K562 (cell line): ENCODE measurements at regions not wholly inside any gene's neighbourhood (a gene's known extent, or its start where the extent isn't known, plus 50 kb on each side); places are given as distances from the start of the nearest gene placed in this dataset.

Experiments
- ATAC-seq: fragments of 200-7000 bp; cut with Tn5 transposase; 3 replicates; pipeline ENCODE4 v1.9.1; 2020; ENCODE audit warnings: moderate library complexity
- BruUV-seq: library from RNA; stranded (reverse); fragments of 400-500 nt; replicated peaks from 2 replicates; lab custom pipeline; 2021; lab: Mats Ljungman, UMichigan
- CTCF ChIA-PET: fragments of 300-600 bp; formaldehyde crosslinking; extraction: SDS; loops from one replicate; lab custom pipeline; 2021; ENCODE audit warnings: low intra/inter-chr PET ratio; lab: Yijun Ruan, JAX
- POLR2A ChIA-PET: fragments of 300-600, 350-650 bp; sonication (Branson Sonifier 250); formaldehyde crosslinking; extraction: SDS; loops from one replicate; lab custom pipeline; 2021; ENCODE audit warnings: antibody characterized with exemption, inconsistent platforms; lab: Yijun Ruan, JAX
- DNase-seq, 4 experiments: peaks; one replicate each; pipeline versions ENCODE4 v3.0.0 to v3.0.0-alpha.2; 2011 to 2018; ENCODE audit warnings: low spot score in 3 of 4, mixed read lengths in 3 of 4; ENCODE audit errors: extremely low read depth in 1 of 4
- FAIRE-seq: peaks from 2 replicates; lab custom pipeline; 2011; peaks lifted over from hg19 to GRCh38; lab: Jason Lieb, UNC
- H2AFZ ChIP-seq: 2 replicates; pipeline ENCODE4 v1.6.0; 2011; ENCODE audit warnings: low read depth, low read length, control low read depth, inconsistent platforms
- H3K27ac ChIP-seq: fragments of 200-600 bp; 3 replicates; pipeline ENCODE4 v1.8.0; 2011; ENCODE audit warnings: low read depth, mild to moderate bottlenecking, control low read depth, inconsistent platforms, low read length, moderate library complexity, mixed read lengths; ENCODE audit errors: extremely low read depth
- H3K27me3 ChIP-seq, 2 experiments: fragments of 300-600 bp in 1 of 2; 2 replicates in 1 of 2; 3 replicates in 1 of 2; pipeline versions ENCODE4 v1.6.0 to v1.8.0; 2011; ENCODE audit warnings: inconsistent platforms in 2 of 2, low read length in 2 of 2, mild to moderate bottlenecking in 1 of 2, mixed read lengths in 1 of 2, moderate library complexity in 1 of 2; ENCODE audit not compliant: control insufficient read depth in 2 of 2, insufficient read depth in 2 of 2
- H3K36me3 ChIP-seq: fragments of 300-600 bp; 3 replicates; pipeline ENCODE4 v1.8.0; 2011; ENCODE audit warnings: mild to moderate bottlenecking, low read length, inconsistent platforms; ENCODE audit not compliant: control insufficient read depth, insufficient read depth
- H3K4me1 ChIP-seq, 2 experiments: fragments of 200-600 bp in 1 of 2; replicated peaks in 1 of 2; 2 replicates in 1 of 2; 3 replicates in 1 of 2; pipeline versions ENCODE4 v1.5.1 to v1.8.0; 2011; ENCODE audit warnings: inconsistent platforms in 2 of 2, low read length in 2 of 2, mild to moderate bottlenecking in 1 of 2, mixed read lengths in 1 of 2, moderate library complexity in 1 of 2; ENCODE audit not compliant: control insufficient read depth in 2 of 2, insufficient read depth in 2 of 2
- H3K4me2 ChIP-seq: 2 replicates; pipeline ENCODE4 v1.6.1; 2011; ENCODE audit warnings: low read length, control low read depth, inconsistent platforms, mixed read lengths; ENCODE audit not compliant: insufficient read depth
- H3K4me3 ChIP-seq: fragments of 200-600 bp; sonication (generic), shearing (Covaris generic); 2 replicates; pipeline ENCODE4 v1.5.1; 2016; ENCODE audit warnings: control low read depth, inconsistent platforms
- H3K79me2 ChIP-seq: fragments of 200-600 bp; 3 replicates; pipeline ENCODE4 v1.8.0; 2011; ENCODE audit warnings: low read length, inconsistent platforms; ENCODE audit not compliant: control insufficient read depth, insufficient read depth
- H3K9ac ChIP-seq, 2 experiments: 2 replicates each; pipeline versions ENCODE4 v1.6.0 to v1.6.1; 2011; ENCODE audit warnings: low read depth in 2 of 2, low read length in 2 of 2, control low read depth in 1 of 2, inconsistent platforms in 1 of 2, mild to moderate bottlenecking in 1 of 2, mixed read lengths in 1 of 2; ENCODE audit not compliant: insufficient read depth in 1 of 2
- H3K9me1 ChIP-seq: one replicate; pipeline ENCODE4 v1.6.0; 2011; ENCODE audit warnings: inconsistent platforms, mild to moderate bottlenecking, low read length, moderate library complexity; ENCODE audit not compliant: control insufficient read depth, insufficient read depth
- H3K9me3 ChIP-seq: replicated peaks from 2 replicates; pipeline ENCODE4 v1.5.1; 2011; ENCODE audit warnings: low read depth, low read length, inconsistent platforms; ENCODE audit not compliant: control insufficient read depth, insufficient read depth
- H4K20me1 ChIP-seq: replicated peaks from 2 replicates; pipeline ENCODE4 v1.6.1; 2011; ENCODE audit warnings: low read length, inconsistent platforms, mixed read lengths; ENCODE audit not compliant: control insufficient read depth, insufficient read depth
- C11orf30 ChIP-seq: fragments of 450-650 bp; IDR thresholded peaks from 2 replicates; pipeline ENCODE4 v1.6.1; 2016; ENCODE audit warnings: low read depth, mild to moderate bottlenecking
- GABPB2 ChIP-seq: fragments of 250-450 bp; sonication (Bioruptor Pico); conservative IDR thresholded peaks from 2 replicates; pipeline ENCODE4 v1.5.1; 2021; ENCODE audit warnings: mild to moderate bottlenecking
- MAFF ChIP-seq: IDR thresholded peaks from 2 replicates; pipeline ENCODE4 v1.6.1; 2012; ENCODE audit warnings: low read length, improper control_type of control experiment
- POLR2B ChIP-seq: fragments of 450-650 bp; IDR thresholded peaks from 2 replicates; pipeline ENCODE4 v1.6.1; 2018; ENCODE audit warnings: low read depth; ENCODE audit not compliant: partially characterized antibody
- RHOXF2B ChIP-seq: fragments of 250-450 bp; sonication (Bioruptor Pico); conservative IDR thresholded peaks from 2 replicates; pipeline ENCODE4 v1.5.1; 2021
- ZC3H4 ChIP-seq: sonication (generic); formaldehyde crosslinking; IDR thresholded peaks from 2 replicates; pipeline ENCODE4 v1.9.0; 2021; ENCODE audit warnings: missing genetic modification reagents, borderline replicate concordance
- ZNF316 ChIP-seq: fragments of 450-650 bp; IDR thresholded peaks from 2 replicates; pipeline ENCODE4 v1.6.1; 2016
- WGBS: fragments of 100-300 bp; shearing (Covaris generic); methylation state at CpG from one replicate; pipeline ENCODE4 v1.1.6; 2016; ENCODE audit warnings: low coverage, mixed read lengths; ENCODE audit not compliant: insufficient coverage; ENCODE audit errors: missing lambda C conversion rate; 5-methylcytosine and 5-hydroxymethylcytosine counted together
- in situ Hi-C: fragments of 300-500 bp; cut with MboI; formaldehyde crosslinking; loops from 4 replicates; pipeline ENCODE4 v1.15.0; 2018; ENCODE audit warnings: inconsistent platforms, mixed read lengths
- intact Hi-C: fragments of 100-400 bp; cut with micrococcal nuclease; formaldehyde crosslinking; loops from 2 replicates; pipeline ENCODE4 v1.14.2; 2022
- TF ChIP-seq, protein P1 (sequence below), 2 experiments: fragments of 450-650 bp in 1 of 2; sonication (generic) in 1 of 2; formaldehyde crosslinking in 1 of 2; IDR thresholded peaks; 2 replicates each; pipeline versions ENCODE4 v1.7.1 to v1.9.0; 2016 to 2022; ENCODE audit warnings: inconsistent platforms in 1 of 2, mild to moderate bottlenecking in 1 of 2, missing genetic modification reagents in 1 of 2
- TF ChIP-seq, protein P2 (sequence below): fragments of 250-450 bp; sonication (Bioruptor Pico); IDR thresholded peaks from 2 replicates; pipeline ENCODE4 v1.5.0; 2021; ENCODE audit warnings: mild to moderate bottlenecking, moderate library complexity

- H3K79me2 ChIP-seq, result no peaks in the 10 kb centered on the region
- no peak for DNase-seq
- no TSS peak for BruUV-seq
- H3K9me1 ChIP-seq, result no peaks in the 10 kb centered on the region
- no peak overlapping the region for H3K4me2 ChIP-seq
- WGBS, result 0% methylated on average over 2 of the region's 2 CpGs
- ATAC-seq, result no peak
- H2AFZ ChIP-seq, result no peak overlapping the region
- no peaks in the 10 kb centered on the region for H4K20me1 ChIP-seq
- FAIRE-seq, result no peak
- H3K4me3 ChIP-seq, result no peak overlapping the region
- ChIA-PET CTCF (no interaction called here), POLR2A (interaction anchor here (1.2 kb wide), 2 partner anchors 17 to 20 kb away, joined by 3 read pairs; no protein-coding TSS in a partner anchor)
- no peaks in the 10 kb centered on the region for H3K36me3 ChIP-seq
- H3K9me3 ChIP-seq, result no peaks in the 10 kb centered on the region
- H3K4me1 ChIP-seq, result no peaks in the 10 kb centered on the region
- intact Hi-C loops (no loop called here), in situ Hi-C loops (no loop called here)
- peaks cover 0 to 4% of the 10 kb centered on the region in 2 experiments; a peak in 1 of 5 replicates for H3K27me3 ChIP-seq
- H3K9ac ChIP-seq, result no peak overlapping the region
- no peak overlapping the region for H3K27ac ChIP-seq
- TF ChIP-seq ZNF316 (peak; percentile 77; the same call in 1 of the 2 replicates), ZC3H4 (no peak), GABPB2 (CRISPR knock-in tag) (no peak), POLR2B (no peak), MAFF (peak; percentile 9; the same call in 1 of the 2 replicates), C11orf30 (peak; percentile 36; the same call in 1 of the 2 replicates), RHOXF2B (CRISPR knock-in tag) (no peak)
- TF ChIP-seq, protein P1, sequence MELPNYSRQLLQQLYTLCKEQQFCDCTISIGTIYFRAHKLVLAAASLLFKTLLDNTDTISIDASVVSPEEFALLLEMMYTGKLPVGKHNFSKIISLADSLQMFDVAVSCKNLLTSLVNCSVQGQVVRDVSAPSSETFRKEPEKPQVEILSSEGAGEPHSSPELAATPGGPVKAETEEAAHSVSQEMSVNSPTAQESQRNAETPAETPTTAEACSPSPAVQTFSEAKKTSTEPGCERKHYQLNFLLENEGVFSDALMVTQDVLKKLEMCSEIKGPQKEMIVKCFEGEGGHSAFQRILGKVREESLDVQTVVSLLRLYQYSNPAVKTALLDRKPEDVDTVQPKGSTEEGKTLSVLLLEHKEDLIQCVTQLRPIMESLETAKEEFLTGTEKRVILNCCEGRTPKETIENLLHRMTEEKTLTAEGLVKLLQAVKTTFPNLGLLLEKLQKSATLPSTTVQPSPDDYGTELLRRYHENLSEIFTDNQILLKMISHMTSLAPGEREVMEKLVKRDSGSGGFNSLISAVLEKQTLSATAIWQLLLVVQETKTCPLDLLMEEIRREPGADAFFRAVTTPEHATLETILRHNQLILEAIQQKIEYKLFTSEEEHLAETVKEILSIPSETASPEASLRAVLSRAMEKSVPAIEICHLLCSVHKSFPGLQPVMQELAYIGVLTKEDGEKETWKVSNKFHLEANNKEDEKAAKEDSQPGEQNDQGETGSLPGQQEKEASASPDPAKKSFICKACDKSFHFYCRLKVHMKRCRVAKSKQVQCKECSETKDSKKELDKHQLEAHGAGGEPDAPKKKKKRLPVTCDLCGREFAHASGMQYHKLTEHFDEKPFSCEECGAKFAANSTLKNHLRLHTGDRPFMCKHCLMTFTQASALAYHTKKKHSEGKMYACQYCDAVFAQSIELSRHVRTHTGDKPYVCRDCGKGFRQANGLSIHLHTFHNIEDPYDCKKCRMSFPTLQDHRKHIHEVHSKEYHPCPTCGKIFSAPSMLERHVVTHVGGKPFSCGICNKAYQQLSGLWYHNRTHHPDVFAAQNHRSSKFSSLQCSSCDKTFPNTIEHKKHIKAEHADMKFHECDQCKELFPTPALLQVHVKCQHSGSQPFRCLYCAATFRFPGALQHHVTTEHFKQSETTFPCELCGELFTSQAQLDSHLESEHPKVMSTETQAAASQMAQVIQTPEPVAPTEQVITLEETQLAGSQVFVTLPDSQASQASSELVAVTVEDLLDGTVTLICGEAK (IDR thresholded peaks at IDR 0.05), result no peak
- TF ChIP-seq, protein P1 (CRISPR knock-in tag; IDR thresholded peaks at IDR 0.05), result no peak
- TF ChIP-seq, protein P2, sequence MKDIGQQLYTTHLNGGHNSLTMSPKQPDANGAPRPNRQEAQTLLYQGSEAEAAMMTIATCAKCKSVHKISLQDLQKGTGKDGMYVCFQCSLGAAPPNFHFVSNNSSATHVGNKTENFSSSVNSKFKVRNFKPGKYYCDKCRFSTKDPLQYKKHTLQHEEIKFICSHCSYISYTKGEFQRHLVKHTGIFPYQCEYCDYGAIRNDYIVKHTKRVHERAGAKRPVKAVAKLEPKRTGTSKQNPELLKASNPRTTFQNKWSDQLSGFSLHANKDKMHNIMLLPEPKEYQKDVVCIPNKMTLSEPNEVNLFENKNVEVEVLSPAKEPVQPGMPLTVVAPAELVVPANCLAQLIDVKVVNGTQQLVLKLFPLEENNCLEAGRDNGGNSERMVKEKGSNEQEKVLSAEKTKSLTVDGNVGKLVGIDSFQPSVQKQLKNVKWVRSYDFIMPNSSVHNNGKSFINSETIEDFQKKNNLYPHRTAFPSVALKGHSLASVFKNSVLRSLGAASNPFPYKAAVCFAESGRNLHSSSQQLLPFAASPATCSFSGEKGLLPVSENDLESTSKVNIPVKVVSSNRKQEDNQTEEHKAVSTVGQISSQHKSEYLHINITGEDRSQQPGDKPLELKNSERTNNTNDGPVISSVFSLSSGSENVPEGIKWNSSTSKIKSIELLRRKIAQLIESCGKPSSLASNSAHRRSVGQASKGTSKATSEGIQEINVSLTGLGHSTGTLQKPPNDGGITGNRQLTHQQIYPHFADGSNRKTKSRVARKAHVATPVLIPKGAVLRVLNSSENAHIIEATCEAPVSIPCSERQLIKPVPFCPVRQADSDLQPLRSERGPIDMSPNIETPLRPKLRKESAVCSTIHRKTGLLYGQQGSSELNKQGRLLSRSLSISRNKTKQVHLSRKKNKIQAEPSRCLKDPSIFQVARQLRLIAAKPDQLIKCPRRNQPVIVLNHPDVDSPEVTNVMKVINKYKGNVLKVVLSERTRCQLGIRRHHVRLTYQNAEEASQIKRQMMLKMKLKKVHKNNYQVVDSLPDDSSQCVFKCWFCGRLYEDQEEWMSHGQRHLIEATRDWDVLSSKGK (CRISPR knock-in tag), result no peak
Observed at GRCh38 chr5:68116868-68117411, 98.6 kb upstream of the PIK3R1 start.
